GM18520 (cell line): ENCODE measurements at regions not wholly inside any gene's neighbourhood (a gene's known extent, or its start where the extent isn't known, plus 50 kb on each side); places are given as distances from the start of the nearest gene placed in this dataset.

Experiments used
- ATAC-seq: cut with Tn5 transposase; IDR thresholded peaks from one replicate; pipeline ENCODE4 v1.9.1; 2021; ENCODE audit not compliant: unreplicated experiment

- no peak for ATAC-seq
These were observed 143.9 kb upstream of the MGMT start for GRCh38 chr10:129322933-129323820.

DNA sequence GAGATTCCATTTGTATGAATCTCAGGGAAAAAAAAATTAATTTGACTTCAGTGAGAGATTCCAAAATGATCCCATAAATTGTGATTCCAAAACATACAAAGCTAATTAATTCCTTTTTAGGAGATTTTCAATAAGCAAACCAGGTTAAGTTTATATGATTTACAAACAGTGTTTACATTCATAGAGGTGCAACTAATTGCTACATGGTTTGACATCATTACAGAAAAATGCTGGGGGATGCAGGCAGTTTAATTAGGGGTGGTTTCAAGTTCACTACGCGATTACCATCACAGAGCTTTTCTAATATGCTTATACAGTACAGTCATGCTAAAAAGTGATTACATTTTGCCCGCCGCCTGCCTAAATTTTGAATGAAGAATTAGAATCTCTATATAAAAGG lies 143.2 kb upstream of the MGMT start:
- ATAC-seq, result no peak

GRCh38 chr10:129325893-129326292 lies 141.1 kb upstream of the MGMT start:
- ATAC-seq, result no peak

- no peak for ATAC-seq
These were observed 138.5 kb upstream of the MGMT start for GRCh38 chr10:129328546-129328945.

GRCh38 chr10:129329385-129330055 lies 137.5 kb upstream of the MGMT start:
- ATAC-seq, result no peak

DNA sequence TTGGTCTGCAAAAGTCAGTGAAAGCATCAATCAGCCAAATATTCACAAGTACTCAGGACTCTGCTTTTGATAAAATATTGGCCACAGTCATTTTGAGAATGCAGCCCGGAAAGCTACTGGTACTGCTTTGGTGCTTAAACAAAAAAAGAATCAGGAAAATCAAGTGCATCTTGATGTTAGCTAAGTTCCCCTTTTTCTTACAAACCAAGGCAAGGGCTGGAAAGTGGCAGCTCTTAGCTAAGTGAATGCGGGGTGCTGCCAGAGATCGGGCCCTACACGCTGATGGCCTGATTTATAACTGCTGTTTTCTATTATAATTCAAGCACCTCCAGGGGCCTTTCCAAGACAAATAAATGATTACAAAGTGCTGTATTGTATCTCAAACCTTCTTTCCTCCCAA lies 136.8 kb upstream of the MGMT start:
- no peak for ATAC-seq

- no peak for ATAC-seq
These were observed 135.7 kb upstream of the MGMT start for GRCh38 chr10:129331207-129331838.

- ATAC-seq, result no peak
These were observed 135.2 kb upstream of the MGMT start for GRCh38 chr10:129331839-129332220.

DNA sequence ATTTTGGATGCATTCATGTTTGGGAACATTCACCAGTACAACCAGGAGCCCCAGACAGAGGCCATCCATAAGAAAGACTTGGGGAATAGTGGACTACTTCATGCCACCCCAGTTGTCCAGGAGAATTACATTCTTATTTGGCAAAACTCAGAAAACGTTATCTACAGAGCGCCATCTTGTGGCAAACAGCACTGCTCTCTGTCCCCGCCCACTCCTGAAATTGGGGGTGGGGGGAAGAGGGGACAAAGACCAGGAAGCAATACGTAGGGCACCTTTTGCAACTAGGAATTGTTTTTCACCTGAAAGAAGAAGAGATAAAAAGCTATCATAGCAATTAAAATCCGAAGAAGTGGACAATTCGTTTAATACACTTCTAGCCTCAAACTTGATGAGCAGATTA lies 134.6 kb upstream of the MGMT start:
- ATAC-seq, result no peak

DNA sequence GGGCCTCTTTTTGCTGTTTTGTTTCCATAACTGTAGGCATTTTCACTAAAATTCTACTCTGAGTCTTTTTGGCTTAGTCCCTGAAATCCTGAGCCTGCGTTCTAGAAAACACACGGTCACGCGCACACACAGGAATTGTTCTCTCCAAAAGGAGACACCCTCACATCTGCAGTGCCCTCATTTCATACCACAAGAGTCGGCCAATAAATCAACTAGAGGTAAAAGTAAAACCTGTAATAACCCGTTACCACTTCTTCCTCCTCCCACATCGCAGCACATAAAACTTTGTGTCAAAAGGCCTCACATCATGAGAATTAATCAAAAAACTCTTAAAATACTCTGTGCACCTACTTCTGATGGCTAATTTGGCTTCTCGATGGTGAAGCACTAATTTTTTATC lies 133.3 kb upstream of the MGMT start:
- ATAC-seq, result no peak

GRCh38 chr10:129334266-129334665 lies 132.8 kb upstream of the MGMT start:
- ATAC-seq, result no peak

DNA sequence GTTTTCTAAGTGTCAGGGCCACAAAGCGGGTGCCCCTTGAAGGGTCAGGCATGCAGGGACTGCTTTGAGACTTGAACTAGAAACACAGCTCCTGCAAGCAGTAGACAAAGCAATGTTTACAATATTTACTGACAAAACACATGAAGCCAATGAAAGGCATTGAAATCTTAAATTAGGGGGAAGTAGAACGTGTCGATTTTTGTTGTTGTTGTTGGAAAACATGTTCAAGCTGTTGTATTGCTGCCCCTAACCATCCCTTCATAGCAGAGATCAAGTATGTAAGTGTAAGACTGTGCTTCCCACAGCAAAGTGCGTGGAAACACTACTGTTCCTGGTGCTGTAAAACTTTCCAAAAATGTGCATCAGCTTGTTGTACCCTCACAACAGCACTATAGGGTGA lies 131.6 kb upstream of the MGMT start:
- ATAC-seq, result no peak

GRCh38 chr10:129335942-129336341 lies 131.1 kb upstream of the MGMT start:
- ATAC-seq, result no peak

- no peak for ATAC-seq
These were observed 127.8 kb upstream of the MGMT start for GRCh38 chr10:129339191-129339590.

DNA sequence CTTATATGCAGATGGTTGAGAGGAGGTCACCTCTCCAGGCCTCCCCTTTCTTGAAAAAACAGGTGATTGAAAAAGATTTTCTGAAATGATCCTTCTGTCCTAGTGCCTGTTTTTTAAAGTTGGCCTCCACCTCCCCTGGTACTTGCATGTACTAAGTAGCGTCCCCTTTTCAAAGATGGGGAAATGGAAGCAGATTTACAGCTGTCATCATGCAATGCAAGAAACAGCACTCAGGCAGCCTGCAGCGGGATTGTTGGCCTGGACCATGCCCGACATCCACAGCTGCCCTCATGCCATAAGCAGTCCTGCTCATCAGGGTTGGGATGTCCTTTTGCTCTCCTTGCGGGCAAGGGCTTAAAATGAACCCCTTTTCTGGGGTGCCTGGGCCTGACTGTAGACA lies 127.2 kb upstream of the MGMT start:
- no peak for ATAC-seq

GRCh38 chr10:129341087-129341486 lies 126.0 kb upstream of the MGMT start:
- ATAC-seq, result no peak

GRCh38 chr10:129342385-129342784 lies 124.7 kb upstream of the MGMT start:
- no peak for ATAC-seq

DNA sequence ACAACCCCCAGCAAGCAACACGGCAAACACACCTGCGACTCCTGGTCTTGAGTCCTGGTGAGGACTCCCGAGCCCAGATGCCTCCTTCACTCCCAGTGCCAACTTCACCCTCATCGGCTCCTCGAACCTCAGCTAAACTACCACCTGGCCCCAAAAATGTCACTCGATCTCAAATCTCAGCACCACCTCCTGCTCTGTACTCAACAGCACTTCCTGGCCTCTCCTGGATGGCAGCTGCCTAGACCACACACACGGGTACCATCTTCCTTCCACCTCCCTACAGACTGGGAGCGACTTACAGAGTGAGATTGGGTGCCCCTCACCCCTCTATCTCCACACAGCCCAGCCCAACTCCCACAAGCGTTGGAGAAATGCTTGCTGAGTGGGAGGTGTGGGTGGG lies 123.9 kb upstream of the MGMT start:
- no peak for ATAC-seq

- no peak for ATAC-seq
These were observed 122.9 kb upstream of the MGMT start for GRCh38 chr10:129344103-129344502.

DNA sequence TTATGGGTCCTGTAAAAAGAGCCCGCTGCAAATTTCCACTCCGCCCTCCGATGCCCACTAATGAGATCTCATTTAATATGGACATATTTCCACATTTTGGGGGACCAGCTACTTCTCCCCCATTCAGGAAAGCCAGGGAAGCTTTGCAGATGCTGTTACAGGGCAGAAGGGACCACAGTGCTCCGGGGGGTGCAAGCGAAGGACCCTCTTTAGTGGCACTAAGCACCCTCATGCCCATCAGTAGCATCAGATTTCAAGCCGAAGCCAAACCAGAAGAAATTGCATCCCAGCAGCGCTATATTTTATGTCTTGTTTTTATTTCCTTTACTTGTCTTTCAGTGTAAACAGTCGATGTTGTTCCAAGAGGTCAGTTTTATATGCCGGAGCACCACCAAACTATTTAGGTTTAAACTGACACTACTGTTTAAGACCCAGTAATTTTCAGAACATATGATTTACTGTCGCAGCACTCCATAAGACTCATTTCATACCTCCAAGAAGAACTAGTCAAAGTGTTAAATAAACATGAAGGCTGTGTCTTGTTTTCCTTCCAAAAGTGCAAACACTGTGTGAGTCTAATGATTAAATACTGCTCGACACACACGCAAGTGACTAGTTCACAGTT lies 122.2 kb upstream of the MGMT start:
- no peak for ATAC-seq

GRCh38 chr10:129345763-129346162 lies 121.3 kb upstream of the MGMT start:
- ATAC-seq, result no peak

GRCh38 chr10:129350690-129351089 lies 116.4 kb upstream of the MGMT start:
- ATAC-seq, result no peak
